Skeletal muscle tissue (tissue), 3 donors: ENCODE measurements at regions not wholly inside any gene's neighbourhood (a gene's known extent, or its start where the extent isn't known, plus 50 kb on each side); places are given as distances from the start of the nearest gene placed in this dataset.
A peak's percentile ranks its signal among the peaks of the same experiment; 100 is the strongest.

ENCODE experiments used
- H3K27ac ChIP-seq: one replicate; pipeline ENCODE4 v1.7.0; 2013; ENCODE audit warnings: mild to moderate bottlenecking, low read depth, low read length, inconsistent platforms
- H3K27me3 ChIP-seq, 3 donors: one replicate each; pipeline ENCODE4 v1.7.0; 2013; ENCODE audit warnings: low read length in 3 of 3; ENCODE audit not compliant: control insufficient read depth in 3 of 3, insufficient read depth in 3 of 3
- H3K36me3 ChIP-seq, 3 donors: one replicate each; pipeline ENCODE4 v1.7.0; 2013; ENCODE audit warnings: low read length in 3 of 3; ENCODE audit not compliant: control insufficient read depth in 3 of 3, insufficient read depth in 3 of 3
- H3K4me1 ChIP-seq, 3 donors: one replicate each; pipeline ENCODE4 v1.7.0; 2013; ENCODE audit warnings: low read length in 3 of 3, mild to moderate bottlenecking in 3 of 3; ENCODE audit not compliant: control insufficient read depth in 3 of 3, insufficient read depth in 3 of 3
- H3K4me3 ChIP-seq, 3 donors: one replicate each; pipeline ENCODE4 v1.7.0; 2013; ENCODE audit warnings: low read length in 3 of 3
- H3K9ac ChIP-seq, 3 donors: one replicate each; pipeline ENCODE4 v1.7.0; 2013; ENCODE audit warnings: low read length in 3 of 3, mild to moderate bottlenecking in 3 of 3, moderate library complexity in 2 of 3, low read depth in 1 of 3
- H3K9me3 ChIP-seq, 3 donors: one replicate each; pipeline ENCODE4 v1.7.0; 2013; ENCODE audit warnings: low read length in 3 of 3; ENCODE audit not compliant: control insufficient read depth in 3 of 3
- donor health status: Osteomylitis.

DNA sequence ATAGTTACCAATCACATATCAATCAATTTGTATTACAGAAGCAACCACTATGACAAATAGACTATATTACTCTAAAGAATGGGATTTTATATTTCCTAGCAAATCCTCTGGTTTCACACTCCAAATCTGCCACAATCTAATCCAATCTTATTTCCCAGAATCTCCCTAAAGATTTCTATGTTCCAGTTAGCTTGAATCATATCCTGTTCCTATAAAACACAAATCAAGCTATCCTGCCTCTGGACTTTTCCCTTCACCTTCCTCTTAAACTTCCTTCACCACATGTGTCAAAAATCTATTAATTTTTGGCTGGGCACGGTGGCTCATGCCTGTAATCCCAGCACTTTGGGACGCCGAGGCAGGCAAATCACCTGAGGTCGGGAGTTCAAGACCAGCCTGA is 50.0 kb downstream of the PIK3C2A start:
- Histone ChIP-seq H3K27ac (peak overlapping the region; percentile 36), H3K9ac (peak overlapping the region in 1 of 3 donors; percentile 23), H3K4me1 (peaks cover 7 to 23% (median 15%) of the 10 kb centered on the region in 3 donors), H3K36me3 (no peaks in the 10 kb centered on the region), H3K27me3 (no peaks in the 10 kb centered on the region), H3K4me3 (no peak overlapping the region), H3K9me3 (no peaks in the 10 kb centered on the region)

DNA sequence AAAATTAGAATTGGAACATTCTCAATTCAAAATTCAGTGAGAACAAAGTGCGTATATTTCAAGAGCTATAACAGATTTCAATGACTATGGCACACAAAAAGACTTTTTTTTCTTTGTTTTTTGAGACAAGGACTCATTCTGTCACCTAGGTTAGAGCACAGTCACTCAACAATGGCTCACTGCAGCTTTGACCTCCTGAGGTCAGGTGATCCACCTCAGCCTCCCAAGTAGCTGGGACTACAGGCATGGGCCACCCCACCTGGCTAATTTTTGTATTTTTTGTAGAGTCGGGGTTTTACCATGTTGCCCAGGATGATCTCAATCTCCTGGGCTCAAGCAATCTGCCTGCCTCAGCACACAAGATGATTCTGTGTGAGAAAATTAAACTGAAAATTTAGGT is 51.5 kb downstream of the PIK3C2A start:
- Histone ChIP-seq H3K9ac (no peak overlapping the region), H3K27ac (no peak overlapping the region), H3K27me3 (no peaks in the 10 kb centered on the region), H3K36me3 (no peaks in the 10 kb centered on the region), H3K4me3 (no peak overlapping the region), H3K9me3 (no peaks in the 10 kb centered on the region), H3K4me1 (peaks cover 7 to 15% (median 10%) of the 10 kb centered on the region in 3 donors)

DNA sequence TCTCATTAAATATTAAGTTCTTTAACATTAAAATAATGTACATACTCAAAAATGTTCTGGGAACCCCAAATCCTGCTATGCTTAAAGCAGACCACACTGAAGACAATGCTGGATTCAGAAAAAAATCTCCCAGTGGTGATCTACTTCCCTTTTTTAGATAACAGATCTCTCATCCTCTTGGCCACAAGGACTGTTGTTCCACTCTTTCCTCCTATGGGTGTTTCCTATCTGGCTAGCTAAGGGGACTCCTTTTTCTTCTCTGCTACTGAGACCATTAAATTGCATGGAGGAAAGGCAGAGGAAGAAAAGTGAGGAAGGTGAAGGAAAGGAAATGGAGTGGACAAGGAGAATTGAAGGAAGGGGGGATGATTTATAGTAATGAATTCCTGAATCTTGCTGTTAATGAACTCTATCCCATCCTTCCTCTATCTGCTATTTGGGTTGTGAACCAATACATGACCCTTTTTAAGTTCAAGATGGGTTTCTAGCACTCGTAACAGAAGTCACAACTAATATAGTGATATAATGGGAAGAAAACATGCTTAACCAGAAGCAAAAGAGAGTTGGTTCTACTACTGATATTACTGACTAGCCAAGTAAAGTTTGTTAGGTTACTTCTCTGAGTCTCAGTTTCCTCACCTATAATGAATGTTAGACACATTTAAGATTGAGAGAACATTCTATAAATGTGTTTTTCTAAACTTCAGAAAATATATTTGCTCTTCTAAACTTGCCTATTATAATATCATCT is 53.2 kb downstream of the PIK3C2A start:
- Histone ChIP-seq H3K9me3 (no peaks in the 10 kb centered on the region), H3K27ac (no peak overlapping the region), H3K27me3 (no peaks in the 10 kb centered on the region), H3K4me1 (peaks cover 4 to 7% (median 5%) of the 10 kb centered on the region in 3 donors), H3K36me3 (no peaks in the 10 kb centered on the region), H3K4me3 (no peak overlapping the region), H3K9ac (no peak overlapping the region)

DNA sequence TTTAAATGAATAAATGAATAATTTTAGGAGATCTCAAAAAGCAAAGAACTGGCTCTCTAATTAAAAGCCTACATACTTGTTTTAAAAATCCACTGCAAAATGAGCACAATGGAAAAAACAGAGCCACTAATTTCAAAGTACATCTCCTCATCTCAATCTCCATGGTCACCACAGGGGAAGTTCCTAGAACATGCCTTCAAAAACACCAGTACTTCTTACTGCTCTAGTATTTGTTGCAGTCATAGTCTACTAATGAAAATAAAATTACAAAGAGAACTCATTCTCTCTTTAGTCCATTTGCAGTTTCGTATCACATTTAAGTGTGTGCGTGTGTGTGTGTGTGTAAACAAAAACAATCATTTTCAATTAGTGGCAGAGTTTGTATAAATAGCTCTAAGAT is 54.0 kb downstream of the PIK3C2A start:
- H3K4me1 ChIP-seq: peaks cover 0 to 7% (median 3%) of the 10 kb centered on the region in 3 donors
- no peak overlapping the region for H3K27ac ChIP-seq
- no peak overlapping the region for H3K4me3 ChIP-seq
- H3K36me3 ChIP-seq: no peaks in the 10 kb centered on the region
- no peak overlapping the region for H3K9ac ChIP-seq
- H3K27me3 ChIP-seq: no peaks in the 10 kb centered on the region
- H3K9me3 ChIP-seq: no peaks in the 10 kb centered on the region

DNA sequence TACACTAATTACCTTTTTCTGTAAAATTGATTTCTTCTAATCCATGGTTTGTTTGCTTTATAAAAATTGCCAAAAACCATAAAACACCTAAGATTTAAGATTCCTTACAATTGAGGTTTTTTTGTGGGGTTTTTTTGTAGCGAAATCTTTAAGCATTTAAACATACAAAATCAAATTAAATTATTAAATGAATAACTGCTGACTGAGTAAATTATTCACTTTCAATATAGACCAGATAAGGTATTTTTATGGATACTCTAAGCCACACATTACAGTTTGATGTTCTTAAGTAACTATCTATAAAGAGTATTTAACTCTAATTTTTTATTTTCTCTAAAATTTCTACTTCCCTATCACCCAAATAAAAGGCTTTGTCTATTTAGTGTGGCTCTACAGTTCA is 55.5 kb downstream of the PIK3C2A start:
- H3K4me1 ChIP-seq: peaks cover 0 to 3% (median 3%) of the 10 kb centered on the region in 3 donors
- H3K27me3 ChIP-seq: no peaks in the 10 kb centered on the region
- no peaks in the 10 kb centered on the region for H3K9me3 ChIP-seq
- peaks cover 0 to 2% (median 0%) of the 10 kb centered on the region in 3 donors for H3K36me3 ChIP-seq
- no peak overlapping the region for H3K9ac ChIP-seq
- H3K27ac ChIP-seq: no peak overlapping the region
- no peak overlapping the region for H3K4me3 ChIP-seq

DNA sequence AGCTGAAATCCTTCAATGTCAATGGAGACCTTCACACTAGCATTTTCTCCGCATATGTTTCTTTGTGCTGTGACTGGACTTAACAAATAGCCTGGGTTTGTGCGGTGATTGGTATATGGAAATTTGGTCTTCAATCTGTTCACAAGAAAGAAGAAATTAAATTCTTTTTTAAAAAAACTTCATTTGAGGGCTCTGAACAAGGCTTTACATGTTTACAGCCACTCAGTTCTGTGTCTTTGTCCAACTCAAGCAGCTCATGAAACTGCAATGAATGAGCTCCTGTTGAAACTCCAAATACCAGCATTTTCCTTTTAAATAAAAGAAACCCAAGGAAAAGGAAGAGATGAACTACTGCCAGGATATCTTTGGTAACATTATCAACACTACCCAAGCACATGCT is 57.3 kb downstream of the PIK3C2A start:
- Histone ChIP-seq H3K27me3 (no peaks in the 10 kb centered on the region), H3K27ac (no peak overlapping the region), H3K4me3 (no peak overlapping the region), H3K9ac (no peak overlapping the region), H3K9me3 (no peaks in the 10 kb centered on the region), H3K36me3 (peaks cover 0 to 2% (median 0%) of the 10 kb centered on the region in 3 donors), H3K4me1 (peaks cover 0 to 3% (median 2%) of the 10 kb centered on the region in 3 donors)

DNA sequence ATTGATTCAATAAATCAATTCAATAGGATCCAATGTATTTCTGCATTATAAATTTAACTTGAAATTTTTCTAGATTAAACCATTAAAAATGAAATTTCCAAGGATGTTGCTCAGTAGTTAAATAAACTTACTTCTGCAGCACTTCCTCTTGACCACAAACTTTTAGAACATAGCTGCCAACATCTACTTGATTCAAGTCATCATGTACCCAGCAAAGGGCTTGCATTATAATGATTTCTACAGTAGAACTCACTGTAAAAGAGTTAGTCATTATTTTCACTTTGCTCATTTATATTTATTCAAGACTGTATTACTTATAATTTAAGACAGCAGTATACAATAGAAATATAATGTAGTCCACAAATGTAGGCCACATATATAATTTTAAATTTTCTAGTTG is 59.2 kb downstream of the PIK3C2A start:
- Histone ChIP-seq H3K27me3 (no peaks in the 10 kb centered on the region), H3K4me3 (no peak overlapping the region), H3K4me1 (peaks cover 0 to 6% (median 2%) of the 10 kb centered on the region in 3 donors), H3K9me3 (no peaks in the 10 kb centered on the region), H3K36me3 (peaks cover 0 to 7% (median 4%) of the 10 kb centered on the region in 3 donors), H3K9ac (no peak overlapping the region), H3K27ac (no peak overlapping the region)

DNA sequence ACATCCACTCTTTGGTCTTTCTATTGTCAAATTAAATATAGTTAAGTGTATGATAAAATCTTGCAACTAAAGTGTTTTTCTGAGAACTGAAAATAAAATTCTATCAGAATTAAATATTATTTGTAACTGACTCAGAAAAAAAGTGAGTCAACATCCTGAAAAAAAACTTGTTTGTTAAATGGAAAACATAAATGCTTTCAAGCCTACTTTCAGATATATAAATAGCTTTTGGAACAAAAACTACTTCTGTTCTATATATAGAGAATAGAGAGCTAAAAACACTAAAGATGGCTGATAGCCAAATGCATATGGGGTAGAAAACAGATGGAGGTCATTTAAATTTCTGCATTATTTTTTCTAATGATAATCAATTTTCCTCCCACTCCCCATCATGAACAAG is 61.8 kb downstream of the PIK3C2A start:
- Histone ChIP-seq H3K9ac (no peak overlapping the region), H3K9me3 (no peaks in the 10 kb centered on the region), H3K36me3 (peaks cover 0 to 14% (median 13%) of the 10 kb centered on the region in 3 donors)

DNA sequence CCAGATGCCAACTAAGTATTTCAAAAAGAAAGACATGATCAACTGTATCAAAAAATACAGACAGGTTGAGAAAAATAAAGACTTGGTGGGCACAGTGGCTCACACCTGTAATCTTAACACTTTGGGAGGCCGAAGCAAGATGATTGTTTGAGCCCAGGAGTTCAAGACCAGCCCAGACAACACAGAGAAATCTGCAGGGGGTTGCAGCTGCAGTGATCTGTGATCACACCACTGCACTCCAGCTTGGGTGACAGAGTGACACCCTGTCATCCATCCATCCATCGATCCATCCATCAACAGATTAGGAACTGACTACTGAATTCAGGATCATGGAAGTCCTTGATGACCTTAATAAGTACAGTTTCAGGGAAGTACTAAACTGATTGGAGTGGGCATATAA is 65.0 kb upstream of the RPS13 start:
- Histone ChIP-seq H3K27ac (no peak overlapping the region), H3K9ac (no peak overlapping the region), H3K4me3 (no peak overlapping the region), H3K36me3 (peaks cover 0 to 15% (median 13%) of the 10 kb centered on the region in 3 donors), H3K4me1 (peaks cover 0 to 2% (median 0%) of the 10 kb centered on the region in 3 donors), H3K27me3 (no peaks in the 10 kb centered on the region), H3K9me3 (no peaks in the 10 kb centered on the region)

More for the DNA sequence above, 61.8 kb downstream of the PIK3C2A start:
- Histone ChIP-seq H3K27me3 (no peaks in the 10 kb centered on the region), H3K4me3 (no peak overlapping the region), H3K4me1 (peaks cover 0 to 3% (median 2%) of the 10 kb centered on the region in 3 donors), H3K27ac (no peak overlapping the region)

DNA sequence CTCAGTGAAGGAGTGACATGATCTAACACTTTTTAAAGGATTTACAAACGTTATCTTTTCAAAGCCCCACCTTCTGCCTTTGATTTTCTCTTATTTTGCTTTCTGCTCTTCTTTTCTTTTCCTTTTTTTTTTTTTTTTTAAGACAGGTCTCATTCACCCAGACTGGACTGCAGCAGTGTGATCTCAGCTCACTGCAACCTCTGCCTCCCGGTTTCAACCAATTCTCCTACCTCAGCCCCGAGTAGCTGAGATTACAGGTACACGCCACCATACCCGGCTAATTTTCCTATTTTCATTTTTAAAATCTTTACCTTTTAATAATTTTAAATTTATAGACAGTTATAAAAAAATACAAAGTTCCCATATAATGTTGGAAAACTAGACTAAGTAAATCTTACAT is 63.7 kb upstream of the RPS13 start:
- Histone ChIP-seq H3K9ac (no peak overlapping the region), H3K4me1 (peaks cover 0 to 2% (median 0%) of the 10 kb centered on the region in 3 donors), H3K27ac (no peak overlapping the region), H3K36me3 (peaks cover 0 to 15% (median 14%) of the 10 kb centered on the region in 3 donors), H3K4me3 (no peak overlapping the region), H3K27me3 (no peaks in the 10 kb centered on the region), H3K9me3 (no peaks in the 10 kb centered on the region)
